HL-60 (cell line): ENCODE measurements at regions not wholly inside any gene's neighbourhood (a gene's known extent, or its start where the extent isn't known, plus 50 kb on each side); places are given as distances from the start of the nearest gene placed in this dataset.

ENCODE experiments used
- DNase-seq, 2 experiments: peaks; one replicate each; pipeline ENCODE4 v3.0.0-alpha.2; 2010 to 2020; ENCODE audit warnings: low read depth in 1 of 2, low spot score in 1 of 2
- H3K27ac ChIP-seq: fragments of 250-450 bp; sonication (Bioruptor Pico); replicated peaks from 2 replicates; pipeline ENCODE4 v1.5.1; 2020; ENCODE audit warnings: mild to moderate bottlenecking, moderate library complexity
- H3K27me3 ChIP-seq: fragments of 250-450 bp; sonication (Bioruptor Pico); 2 replicates; pipeline ENCODE4 v1.5.1; 2021; ENCODE audit warnings: mild to moderate bottlenecking, moderate library complexity; ENCODE audit not compliant: insufficient read depth, poor library complexity, severe bottlenecking
- H3K4me3 ChIP-seq: replicated peaks from 2 replicates; pipeline ENCODE4 v1.5.1; 2011; ENCODE audit warnings: mild to moderate bottlenecking, control low read depth, low read length; ENCODE audit not compliant: insufficient read depth
- CTCF ChIP-seq: IDR thresholded peaks from one replicate; pipeline ENCODE4 v1.5.1; 2011; ENCODE audit warnings: low read length, control low read depth, inconsistent platforms; ENCODE audit not compliant: insufficient read depth
- GABPA ChIP-seq: IDR thresholded peaks from 2 replicates; pipeline ENCODE4 v1.6.1; 2012; ENCODE audit warnings: low read depth
- POLR2AphosphoS5 ChIP-seq: IDR thresholded peaks from 2 replicates; pipeline ENCODE4 v1.6.1; 2012; ENCODE audit warnings: low read depth
- REST ChIP-seq: IDR thresholded peaks from 2 replicates; pipeline ENCODE4 v1.6.1; 2012; ENCODE audit warnings: low read depth; ENCODE audit not compliant: insufficient replicate concordance
- SPI1 ChIP-seq: IDR thresholded peaks from 2 replicates; pipeline ENCODE4 v1.6.1; 2012; ENCODE audit warnings: low read depth, mild to moderate bottlenecking, borderline replicate concordance

GRCh38 chr22:27170491-27170890 lies 513.1 kb downstream of the MIAT start:
- H3K4me3 ChIP-seq = no peak overlapping the region
- no peak overlapping the region for H3K27ac ChIP-seq
- no peak for TF ChIP-seq POLR2AphosphoS5
- TF ChIP-seq GABPA = no peak
- TF ChIP-seq SPI1 = no peak
- no peak for TF ChIP-seq CTCF
- no peak for TF ChIP-seq REST
- no peak for DNase-seq
- H3K27me3 ChIP-seq = peaks cover 4% of the 10 kb centered on the region

GRCh38 chr22:27171212-27171611 lies 513.8 kb downstream of the MIAT start:
- Histone ChIP-seq H3K27ac (no peak overlapping the region), H3K4me3 (no peak overlapping the region), H3K27me3 (peaks cover 4% of the 10 kb centered on the region)
- TF ChIP-seq REST (no peak), CTCF (no peak), SPI1 (no peak), GABPA (no peak), POLR2AphosphoS5 (no peak)
- DNase-seq = no peak

- Histone ChIP-seq H3K4me3 (no peak overlapping the region), H3K27ac (no peak overlapping the region), H3K27me3 (peaks cover 4% of the 10 kb centered on the region)
- TF ChIP-seq POLR2AphosphoS5 (no peak), SPI1 (no peak), GABPA (no peak), CTCF (no peak), REST (no peak)
- DNase-seq = no peak
Measured at GRCh38 chr22:27173530-27173929, 516.1 kb downstream of the MIAT start.
